Choroid plexus epithelial cell (primary cell): ENCODE measurements at regions not wholly inside any gene's neighbourhood (a gene's known extent, or its start where the extent isn't known, plus 50 kb on each side); places are given as distances from the start of the nearest gene placed in this dataset.

Experiments used
- DNase-seq: peaks from one replicate; pipeline ENCODE4 v3.0.0-alpha.2; 2010; ENCODE audit warnings: low read depth
- H3K4me3 ChIP-seq: 2 replicates; pipeline ENCODE4 v1.5.1; 2011; ENCODE audit warnings: low read depth, mild to moderate bottlenecking, control low read depth, low read length, moderate library complexity
- TF ChIP-seq, protein P1 (sequence below): conservative IDR thresholded peaks from 2 replicates; pipeline ENCODE4 v1.5.1; 2011; ENCODE audit warnings: low read depth, mild to moderate bottlenecking, control low read depth, inconsistent platforms, low read length, moderate library complexity

- no peak for DNase-seq
- TF ChIP-seq, protein P1, sequence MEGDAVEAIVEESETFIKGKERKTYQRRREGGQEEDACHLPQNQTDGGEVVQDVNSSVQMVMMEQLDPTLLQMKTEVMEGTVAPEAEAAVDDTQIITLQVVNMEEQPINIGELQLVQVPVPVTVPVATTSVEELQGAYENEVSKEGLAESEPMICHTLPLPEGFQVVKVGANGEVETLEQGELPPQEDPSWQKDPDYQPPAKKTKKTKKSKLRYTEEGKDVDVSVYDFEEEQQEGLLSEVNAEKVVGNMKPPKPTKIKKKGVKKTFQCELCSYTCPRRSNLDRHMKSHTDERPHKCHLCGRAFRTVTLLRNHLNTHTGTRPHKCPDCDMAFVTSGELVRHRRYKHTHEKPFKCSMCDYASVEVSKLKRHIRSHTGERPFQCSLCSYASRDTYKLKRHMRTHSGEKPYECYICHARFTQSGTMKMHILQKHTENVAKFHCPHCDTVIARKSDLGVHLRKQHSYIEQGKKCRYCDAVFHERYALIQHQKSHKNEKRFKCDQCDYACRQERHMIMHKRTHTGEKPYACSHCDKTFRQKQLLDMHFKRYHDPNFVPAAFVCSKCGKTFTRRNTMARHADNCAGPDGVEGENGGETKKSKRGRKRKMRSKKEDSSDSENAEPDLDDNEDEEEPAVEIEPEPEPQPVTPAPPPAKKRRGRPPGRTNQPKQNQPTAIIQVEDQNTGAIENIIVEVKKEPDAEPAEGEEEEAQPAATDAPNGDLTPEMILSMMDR: no peak
- H3K4me3 ChIP-seq: no peak overlapping the region
Measured at GRCh38 chr3:127037021-127037400, 54.1 kb downstream of the PLXNA1 start.

GRCh38 chr3:127037418-127037841 lies 54.5 kb downstream of the PLXNA1 start:
- DNase-seq: no peak
- H3K4me3 ChIP-seq: no peak overlapping the region
- TF ChIP-seq, protein P1: no peak

DNA sequence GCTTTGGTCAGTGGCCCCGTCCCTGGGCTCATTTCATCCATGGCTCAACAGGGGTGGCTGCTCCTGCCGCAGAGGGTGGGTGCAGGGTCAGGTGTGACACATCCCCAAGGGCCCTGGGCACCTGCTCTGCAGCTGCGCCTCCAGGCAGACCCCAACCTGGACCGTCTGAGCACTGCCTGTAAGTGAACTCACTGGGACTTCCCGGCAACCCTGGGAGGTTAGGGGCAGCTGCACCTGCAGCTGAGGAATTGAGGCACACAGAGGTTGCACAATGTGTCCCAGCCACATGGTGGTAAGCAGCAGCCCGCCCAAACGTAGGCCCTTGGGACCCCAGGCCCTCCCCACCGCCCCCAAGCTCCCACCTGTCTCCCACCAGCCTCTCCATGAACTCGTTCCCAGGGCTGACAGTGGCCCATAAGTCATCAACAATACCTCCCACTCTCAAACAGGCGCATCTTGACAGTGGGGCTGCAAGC lies 55.1 kb downstream of the PLXNA1 start:
- DNase-seq: no peak
- H3K4me3 ChIP-seq: no peak overlapping the region
- TF ChIP-seq, protein P1: no peak

- no peak for DNase-seq
- H3K4me3 ChIP-seq: no peak overlapping the region
- TF ChIP-seq, protein P1: no peak
Measured at GRCh38 chr3:127038466-127038865, 55.6 kb downstream of the PLXNA1 start.

DNA sequence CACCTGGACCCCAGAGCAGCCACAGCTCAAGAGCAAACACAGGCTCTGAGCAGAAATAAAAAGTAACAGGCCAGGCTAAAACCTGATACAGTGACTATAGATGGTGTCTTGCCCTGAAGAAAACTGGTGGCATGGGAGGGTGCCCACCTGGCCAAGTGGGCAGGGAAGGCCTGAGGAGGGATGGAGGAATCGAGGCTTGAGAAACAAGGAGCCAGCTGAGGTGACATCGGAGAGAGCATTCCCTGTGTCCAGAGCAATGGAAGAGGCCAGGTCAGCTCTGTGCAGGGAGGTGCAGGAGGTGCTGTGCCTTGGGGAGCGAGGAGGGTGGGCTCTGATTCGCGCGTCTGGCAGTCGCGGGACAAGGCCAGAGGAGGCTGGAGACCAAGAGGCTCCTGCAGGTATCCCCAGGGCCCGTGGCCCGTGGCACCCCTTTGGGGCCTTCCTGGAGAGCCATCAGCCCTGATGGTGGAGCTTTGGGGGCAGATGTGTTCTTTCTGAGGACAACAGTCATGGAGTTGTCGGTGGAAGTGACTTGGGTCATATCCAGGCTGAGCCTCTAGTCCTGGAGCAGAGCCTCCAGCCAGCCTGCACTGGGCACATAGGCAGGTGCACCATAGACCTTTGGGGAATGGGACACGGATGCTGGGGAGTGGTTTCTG lies 56.1 kb downstream of the PLXNA1 start:
- DNase-seq: no peak
- no peak overlapping the region for H3K4me3 ChIP-seq
- TF ChIP-seq, protein P1: no peak

DNA sequence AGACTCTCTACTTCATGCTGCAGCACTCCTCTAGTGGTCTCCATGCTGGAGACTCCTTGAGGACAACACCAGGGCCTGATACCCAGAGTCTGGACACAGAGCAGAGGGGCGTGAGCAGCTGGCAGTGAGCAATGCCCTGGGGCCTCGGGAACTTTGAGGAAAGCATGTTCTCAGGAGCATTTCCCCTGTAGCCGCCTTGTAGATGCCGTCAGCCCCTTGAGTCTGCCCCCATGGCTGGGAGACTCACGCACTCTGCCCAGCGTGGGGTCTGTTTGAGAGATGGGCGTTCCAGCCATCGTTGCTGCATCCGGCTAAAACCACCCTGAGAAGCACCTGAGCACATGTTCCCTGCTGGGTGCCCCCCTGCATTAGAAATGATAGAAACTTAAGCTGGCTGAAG lies 56.8 kb downstream of the PLXNA1 start:
- H3K4me3 ChIP-seq: no peak overlapping the region
- TF ChIP-seq, protein P1: no peak
- no peak for DNase-seq

DNA sequence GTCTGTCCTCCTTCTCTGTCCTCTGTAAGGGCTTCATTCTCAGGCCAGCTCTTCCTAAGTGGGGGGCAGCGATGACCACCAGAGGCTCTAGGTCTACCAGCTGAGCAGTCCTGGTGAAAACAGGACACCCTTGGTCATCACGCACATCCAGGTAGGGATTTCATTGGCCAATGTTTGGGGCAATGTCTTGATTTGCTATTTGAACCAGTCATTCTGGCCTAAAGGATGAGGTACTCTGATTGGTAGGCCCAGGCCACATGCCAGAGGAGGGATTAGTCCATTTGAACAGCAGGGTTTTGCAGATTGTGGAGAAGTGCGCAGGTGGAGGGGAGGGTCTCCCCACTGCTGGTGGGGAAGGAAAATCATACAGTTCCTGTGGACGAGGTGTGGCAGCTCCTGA lies 57.3 kb downstream of the PLXNA1 start:
- TF ChIP-seq, protein P1: no peak
- no peak overlapping the region for H3K4me3 ChIP-seq
- no peak for DNase-seq
